ENCODE measurements at regions not wholly inside any gene's neighbourhood (a gene's known extent, or its start where the extent isn't known, plus 50 kb on each side); places are given as distances from the start of the nearest gene placed in this dataset.
A peak's percentile ranks its signal among the peaks of the same experiment; 100 is the strongest.

GRCh38 chr1:199678771-199679170 lies 348.7 kb upstream of the NR5A2 start:
- Mint-ChIP-seq H3K9me3 (no peaks in the 10 kb centered on the region), H3K27ac (ENCODE audit: unreplicated experiment) (no peak overlapping the region), H3K36me3 (ENCODE audit: low read depth) (no peaks in the 10 kb centered on the region), H3K27me3 (ENCODE audit: low read depth) (no peaks in the 10 kb centered on the region), H3K4me3 (no peak overlapping the region), H3K4me1 (peaks cover 8% of the 10 kb centered on the region)
- DNase-seq (ENCODE audit: low read depth, low spot score): no peak
- no peak for TF ChIP-seq CTCF (conservative IDR thresholded peaks at IDR 0.05)

- TF ChIP-seq CTCF (conservative IDR thresholded peaks at IDR 0.05): no peak
- peaks cover 3% of the 10 kb centered on the region for H3K27me3 Mint-ChIP-seq (ENCODE audit: low read depth)
- no peaks in the 10 kb centered on the region for H3K9me3 Mint-ChIP-seq
- no peak overlapping the region for H3K27ac Mint-ChIP-seq (ENCODE audit: unreplicated experiment)
- no peaks in the 10 kb centered on the region for H3K4me1 Mint-ChIP-seq
- no peak overlapping the region for H3K4me3 Mint-ChIP-seq
- H3K36me3 Mint-ChIP-seq (ENCODE audit: low read depth): no peaks in the 10 kb centered on the region
- no peak for DNase-seq (ENCODE audit: low read depth, low spot score)
Observed at GRCh38 chr1:199682081-199682480, 345.4 kb upstream of the NR5A2 start.

- TF ChIP-seq CTCF (conservative IDR thresholded peaks at IDR 0.05): peak; percentile 90
- H3K9me3 Mint-ChIP-seq: no peaks in the 10 kb centered on the region
- peak; percentile 23 for DNase-seq (ENCODE audit: low read depth, low spot score)
- no peak overlapping the region for H3K27ac Mint-ChIP-seq (ENCODE audit: unreplicated experiment)
- no peak overlapping the region for H3K4me3 Mint-ChIP-seq
- no peaks in the 10 kb centered on the region for H3K36me3 Mint-ChIP-seq (ENCODE audit: low read depth)
- H3K4me1 Mint-ChIP-seq: peaks cover 8% of the 10 kb centered on the region
- H3K27me3 Mint-ChIP-seq (ENCODE audit: low read depth): peaks cover 3% of the 10 kb centered on the region
Observed at GRCh38 chr1:199684686-199685273, 342.7 kb upstream of the NR5A2 start.

- TF ChIP-seq CTCF (conservative IDR thresholded peaks at IDR 0.05): no peak
- Mint-ChIP-seq H3K27ac (ENCODE audit: unreplicated experiment) (no peak overlapping the region), H3K4me1 (peaks cover 8% of the 10 kb centered on the region), H3K4me3 (no peak overlapping the region), H3K9me3 (no peaks in the 10 kb centered on the region), H3K27me3 (ENCODE audit: low read depth) (peaks cover 3% of the 10 kb centered on the region), H3K36me3 (ENCODE audit: low read depth) (no peaks in the 10 kb centered on the region)
- DNase-seq (ENCODE audit: low read depth, low spot score): no peak
Observed at GRCh38 chr1:199685369-199685768, 342.1 kb upstream of the NR5A2 start.

GRCh38 chr1:199687321-199687720 lies 340.2 kb upstream of the NR5A2 start:
- Mint-ChIP-seq H3K27ac (ENCODE audit: unreplicated experiment) (no peak overlapping the region), H3K4me3 (no peak overlapping the region), H3K9me3 (no peaks in the 10 kb centered on the region), H3K4me1 (peaks cover 16% of the 10 kb centered on the region), H3K27me3 (ENCODE audit: low read depth) (peaks cover 3% of the 10 kb centered on the region), H3K36me3 (ENCODE audit: low read depth) (no peaks in the 10 kb centered on the region)
- TF ChIP-seq CTCF (conservative IDR thresholded peaks at IDR 0.05): no peak
- no peak for DNase-seq (ENCODE audit: low read depth, low spot score)

Measured in neural crest cell (in vitro differentiated cells).